Lower leg skin (tissue), 3 donors: ENCODE measurements at regions not wholly inside any gene's neighbourhood (a gene's known extent, or its start where the extent isn't known, plus 50 kb on each side); places are given as distances from the start of the nearest gene placed in this dataset.

ENCODE experiments used
- CTCF ChIP-seq, 3 donors: fragments of 450-650 bp; IDR thresholded peaks; one replicate each; pipeline ENCODE4 v1.5.1; 2016; ENCODE audit warnings: antibody characterized with exemption in 3 of 3, mild to moderate bottlenecking in 3 of 3, moderate library complexity in 2 of 3
- POLR2A ChIP-seq, 2 donors: fragments of 450-650 bp; IDR thresholded peaks; one replicate each; pipeline ENCODE4 v1.6.1; 2016 to 2017; ENCODE audit warnings: antibody characterized with exemption in 2 of 2, mild to moderate bottlenecking in 1 of 2, moderate library complexity in 1 of 2

DNA sequence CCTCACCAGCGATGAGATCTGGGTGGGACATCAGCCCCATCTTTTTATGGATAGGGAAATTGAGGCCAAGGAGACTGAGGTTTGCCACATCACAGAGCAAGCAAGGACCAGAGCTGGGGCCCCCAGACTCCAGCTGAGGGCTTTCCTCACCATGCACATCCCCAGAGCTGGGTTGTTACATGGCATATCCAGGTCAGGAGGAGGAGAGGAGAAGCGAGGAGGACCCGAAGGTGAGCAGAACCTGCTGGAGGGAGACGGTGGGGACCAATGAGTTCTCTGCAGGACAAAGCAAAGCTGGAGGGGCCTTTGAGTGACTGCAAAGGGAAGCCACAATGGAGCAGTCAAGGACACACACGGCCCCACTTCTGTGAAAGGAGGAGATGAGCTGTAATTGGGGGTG lies 255.5 kb upstream of the CSF3R start:
- TF ChIP-seq CTCF (IDR thresholded peaks at IDR 0.05) (no peak), POLR2A (IDR thresholded peaks at IDR 0.05) (no peak)
